GM12873 (cell line): ENCODE measurements at regions not wholly inside any gene's neighbourhood (a gene's known extent, or its start where the extent isn't known, plus 50 kb on each side); places are given as distances from the start of the nearest gene placed in this dataset.

Experiments used
- TF ChIP-seq, protein P1 (sequence below): IDR thresholded peaks from 2 replicates; pipeline ENCODE4 v1.5.1; 2012; ENCODE audit warnings: low read depth, mild to moderate bottlenecking, moderate library complexity, low read length, control low read depth; ENCODE audit not compliant: insufficient read depth; ENCODE audit errors: missing control alignments

DNA sequence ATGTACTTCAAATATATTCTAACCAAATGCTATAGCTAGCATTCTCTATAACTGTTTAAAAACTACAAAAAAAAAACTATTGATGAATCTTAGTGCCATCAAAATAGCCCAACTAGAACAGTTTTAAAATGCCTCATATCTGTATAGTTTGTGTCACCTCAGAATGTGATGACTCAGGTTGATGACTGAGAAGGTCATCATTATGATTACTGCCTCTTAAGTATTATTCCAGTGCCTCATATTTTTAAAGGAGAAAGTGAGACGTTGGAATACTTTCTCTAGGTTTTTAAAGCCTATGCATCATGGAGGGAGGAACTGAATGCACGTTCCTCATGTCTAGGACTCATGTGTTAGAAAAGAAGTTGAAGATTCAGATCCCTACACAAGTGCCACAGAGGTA, 88.2 kb downstream of the TMA16 start:
- TF ChIP-seq, protein P1, sequence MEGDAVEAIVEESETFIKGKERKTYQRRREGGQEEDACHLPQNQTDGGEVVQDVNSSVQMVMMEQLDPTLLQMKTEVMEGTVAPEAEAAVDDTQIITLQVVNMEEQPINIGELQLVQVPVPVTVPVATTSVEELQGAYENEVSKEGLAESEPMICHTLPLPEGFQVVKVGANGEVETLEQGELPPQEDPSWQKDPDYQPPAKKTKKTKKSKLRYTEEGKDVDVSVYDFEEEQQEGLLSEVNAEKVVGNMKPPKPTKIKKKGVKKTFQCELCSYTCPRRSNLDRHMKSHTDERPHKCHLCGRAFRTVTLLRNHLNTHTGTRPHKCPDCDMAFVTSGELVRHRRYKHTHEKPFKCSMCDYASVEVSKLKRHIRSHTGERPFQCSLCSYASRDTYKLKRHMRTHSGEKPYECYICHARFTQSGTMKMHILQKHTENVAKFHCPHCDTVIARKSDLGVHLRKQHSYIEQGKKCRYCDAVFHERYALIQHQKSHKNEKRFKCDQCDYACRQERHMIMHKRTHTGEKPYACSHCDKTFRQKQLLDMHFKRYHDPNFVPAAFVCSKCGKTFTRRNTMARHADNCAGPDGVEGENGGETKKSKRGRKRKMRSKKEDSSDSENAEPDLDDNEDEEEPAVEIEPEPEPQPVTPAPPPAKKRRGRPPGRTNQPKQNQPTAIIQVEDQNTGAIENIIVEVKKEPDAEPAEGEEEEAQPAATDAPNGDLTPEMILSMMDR: no peak

DNA sequence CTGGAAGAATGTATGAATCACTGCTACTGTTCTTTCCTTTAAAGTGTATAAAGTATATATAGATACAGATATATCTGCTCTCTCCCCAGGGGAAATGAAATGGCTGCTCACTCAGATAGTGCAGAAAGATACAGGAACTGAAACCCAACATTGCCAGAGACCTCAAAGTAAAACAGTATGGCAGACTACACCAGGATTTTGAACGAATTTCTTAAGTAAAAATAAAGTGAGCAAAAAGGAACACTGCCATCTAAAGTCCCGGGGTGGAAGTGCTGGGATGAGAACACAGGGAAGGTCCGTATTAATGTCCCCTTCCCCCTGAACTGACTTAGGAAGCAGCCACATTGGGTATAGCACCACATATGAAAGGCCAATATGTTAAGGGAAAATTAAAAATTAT, 93.4 kb downstream of the TMA16 start:
- TF ChIP-seq, protein P1: peak; percentile 65

- TF ChIP-seq, protein P1: no peak
Measured at GRCh38 chr4:163588532-163588931, 94.0 kb downstream of the TMA16 start.

GRCh38 chr4:163590103-163590502, 95.6 kb downstream of the TMA16 start:
- TF ChIP-seq, protein P1: no peak

DNA sequence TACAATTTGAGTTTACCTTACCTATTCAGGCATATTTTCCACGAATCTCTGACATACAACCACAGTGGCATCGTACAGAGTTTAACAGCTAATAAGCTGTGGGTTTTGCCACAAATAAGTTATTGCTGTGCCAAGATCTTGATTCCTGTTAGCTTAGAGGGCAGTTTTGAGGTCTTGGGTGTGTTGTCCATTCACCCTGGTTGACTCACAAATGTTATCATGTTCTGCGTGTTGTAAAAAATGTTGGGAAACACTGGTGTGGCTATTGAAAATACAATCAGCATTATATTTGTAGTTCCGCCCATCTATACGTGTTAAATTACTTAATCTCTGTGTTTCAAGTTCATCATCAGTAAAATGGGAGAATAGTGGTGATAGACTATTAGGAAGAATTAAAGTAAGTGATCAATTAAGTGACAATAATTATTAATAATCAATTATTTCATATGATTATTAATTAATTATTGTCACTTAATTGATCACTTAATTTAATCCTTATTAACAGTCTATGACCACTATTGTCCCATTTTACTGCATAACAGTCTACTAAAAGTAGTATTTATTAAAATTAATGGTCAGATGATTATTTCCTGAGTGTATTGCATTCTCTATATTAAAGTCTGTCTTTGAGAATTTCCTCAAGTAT, 96.3 kb downstream of the TMA16 start:
- TF ChIP-seq, protein P1: no peak

DNA sequence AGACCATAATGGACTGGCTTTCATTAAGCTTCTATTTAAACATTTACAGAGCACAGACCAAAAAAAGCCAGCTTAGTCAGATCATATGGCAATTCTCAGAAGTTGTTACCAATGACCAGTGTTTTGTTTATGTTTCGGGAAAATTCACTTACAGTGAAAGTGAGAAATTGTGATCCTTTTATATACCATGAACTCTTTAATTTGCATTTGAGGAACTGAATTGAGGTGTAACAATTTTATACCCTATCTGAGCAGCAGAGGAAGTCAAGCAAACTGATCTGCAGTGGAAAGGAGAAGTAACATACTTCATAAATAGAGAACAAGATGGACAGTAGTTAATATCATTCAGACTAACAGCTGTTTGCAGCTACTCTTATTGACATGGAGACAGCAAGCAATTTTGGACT, 97.1 kb downstream of the TMA16 start:
- TF ChIP-seq, protein P1: peak; percentile 21

- TF ChIP-seq, protein P1: no peak
Measured at GRCh38 chr4:163592212-163592611, 97.7 kb downstream of the TMA16 start.
